ENCODE measurements at regions not wholly inside any gene's neighbourhood (a gene's known extent, or its start where the extent isn't known, plus 50 kb on each side); places are given as distances from the start of the nearest gene placed in this dataset.

DNA sequence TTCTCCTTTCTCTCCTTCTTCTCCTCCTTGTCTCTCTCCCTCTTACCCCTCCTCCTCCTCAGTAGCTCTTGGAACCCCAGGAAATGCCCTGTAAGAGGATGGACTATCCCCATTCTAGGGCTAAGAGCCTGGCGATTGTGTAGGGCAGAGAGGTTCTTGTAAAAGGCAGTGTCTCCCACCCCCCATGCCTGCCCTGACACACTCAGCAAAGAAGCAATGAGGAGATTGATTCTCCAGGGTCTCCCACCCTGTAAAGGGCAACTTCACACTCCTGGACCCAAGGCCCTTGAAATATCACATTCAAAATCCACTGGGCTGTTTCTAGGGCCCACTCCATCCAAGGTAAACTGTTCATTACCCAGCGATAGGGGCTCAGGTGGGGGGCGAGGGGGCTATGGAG is 144.1 kb downstream of the INSIG2 start:
- intact Hi-C loops (cut with DNase I): no loop called here
- Histone ChIP-seq H3K36me3 (no peaks in the 10 kb centered on the region), H3K27me3 (peaks cover 0 to 62% (median 0%) of the 10 kb centered on the region in 4 donors), H3K9me3 (no peaks in the 10 kb centered on the region), H3K4me1 (no peaks in the 10 kb centered on the region), H3K4me3 (no peak overlapping the region), H3K27ac (replicated peaks in 1 of 4) (no peak overlapping the region)
- WGBS: 86% methylated on average over 3 of the region's 3 CpGs
- DNase-seq (ENCODE audit: extremely low spot score): peak; percentile 80
- TF ChIP-seq POLR2AphosphoS5 (IDR thresholded peaks at IDR 0.05) (no peak), POLR2A (IDR thresholded peaks at IDR 0.05; ENCODE audit: low read depth) (no peak), EP300 (IDR thresholded peaks at IDR 0.05) (no peak)
- TF ChIP-seq, protein P1, sequence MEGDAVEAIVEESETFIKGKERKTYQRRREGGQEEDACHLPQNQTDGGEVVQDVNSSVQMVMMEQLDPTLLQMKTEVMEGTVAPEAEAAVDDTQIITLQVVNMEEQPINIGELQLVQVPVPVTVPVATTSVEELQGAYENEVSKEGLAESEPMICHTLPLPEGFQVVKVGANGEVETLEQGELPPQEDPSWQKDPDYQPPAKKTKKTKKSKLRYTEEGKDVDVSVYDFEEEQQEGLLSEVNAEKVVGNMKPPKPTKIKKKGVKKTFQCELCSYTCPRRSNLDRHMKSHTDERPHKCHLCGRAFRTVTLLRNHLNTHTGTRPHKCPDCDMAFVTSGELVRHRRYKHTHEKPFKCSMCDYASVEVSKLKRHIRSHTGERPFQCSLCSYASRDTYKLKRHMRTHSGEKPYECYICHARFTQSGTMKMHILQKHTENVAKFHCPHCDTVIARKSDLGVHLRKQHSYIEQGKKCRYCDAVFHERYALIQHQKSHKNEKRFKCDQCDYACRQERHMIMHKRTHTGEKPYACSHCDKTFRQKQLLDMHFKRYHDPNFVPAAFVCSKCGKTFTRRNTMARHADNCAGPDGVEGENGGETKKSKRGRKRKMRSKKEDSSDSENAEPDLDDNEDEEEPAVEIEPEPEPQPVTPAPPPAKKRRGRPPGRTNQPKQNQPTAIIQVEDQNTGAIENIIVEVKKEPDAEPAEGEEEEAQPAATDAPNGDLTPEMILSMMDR (IDR thresholded peaks at IDR 0.05): no peak

DNA sequence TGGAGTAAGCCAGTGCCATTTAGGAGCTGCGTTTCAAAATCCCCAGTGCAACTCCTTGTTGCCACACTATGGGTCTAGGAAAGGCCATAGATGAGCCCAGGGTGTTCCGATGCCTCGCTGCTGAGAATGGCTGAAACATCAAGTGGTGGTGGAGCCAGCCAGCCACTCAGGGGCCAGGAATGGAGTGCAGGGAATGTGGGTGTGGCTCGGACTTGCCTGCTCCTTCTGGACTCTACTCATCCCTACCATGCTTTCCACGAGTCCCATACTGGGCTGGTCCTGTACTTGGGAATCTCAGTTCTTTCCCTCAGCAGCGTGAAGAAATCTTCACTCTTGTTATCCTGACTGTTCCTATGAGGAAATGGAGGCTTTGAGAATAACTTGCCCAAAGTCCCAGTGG is 143.5 kb downstream of the INSIG2 start:
- DNase-seq (ENCODE audit: extremely low spot score): peak; percentile 68
- peaks cover 0 to 63% (median 0%) of the 10 kb centered on the region in 4 donors for H3K27me3 ChIP-seq
- no peak overlapping the region for H3K27ac ChIP-seq (replicated peaks in 1 of 4)
- intact Hi-C loops (cut with DNase I): no loop called here
- no peaks in the 10 kb centered on the region for H3K36me3 ChIP-seq
- no peaks in the 10 kb centered on the region for H3K4me1 ChIP-seq
- 77% methylated on average over 3 of the region's 6 CpGs for WGBS
- no peaks in the 10 kb centered on the region for H3K9me3 ChIP-seq
- no peak for TF ChIP-seq POLR2AphosphoS5 (IDR thresholded peaks at IDR 0.05)
- no peak for TF ChIP-seq POLR2A (IDR thresholded peaks at IDR 0.05; ENCODE audit: low read depth)
- TF ChIP-seq, protein P1 (IDR thresholded peaks at IDR 0.05): no peak
- no peak for TF ChIP-seq EP300 (IDR thresholded peaks at IDR 0.05)
- H3K4me3 ChIP-seq: no peak overlapping the region

DNA sequence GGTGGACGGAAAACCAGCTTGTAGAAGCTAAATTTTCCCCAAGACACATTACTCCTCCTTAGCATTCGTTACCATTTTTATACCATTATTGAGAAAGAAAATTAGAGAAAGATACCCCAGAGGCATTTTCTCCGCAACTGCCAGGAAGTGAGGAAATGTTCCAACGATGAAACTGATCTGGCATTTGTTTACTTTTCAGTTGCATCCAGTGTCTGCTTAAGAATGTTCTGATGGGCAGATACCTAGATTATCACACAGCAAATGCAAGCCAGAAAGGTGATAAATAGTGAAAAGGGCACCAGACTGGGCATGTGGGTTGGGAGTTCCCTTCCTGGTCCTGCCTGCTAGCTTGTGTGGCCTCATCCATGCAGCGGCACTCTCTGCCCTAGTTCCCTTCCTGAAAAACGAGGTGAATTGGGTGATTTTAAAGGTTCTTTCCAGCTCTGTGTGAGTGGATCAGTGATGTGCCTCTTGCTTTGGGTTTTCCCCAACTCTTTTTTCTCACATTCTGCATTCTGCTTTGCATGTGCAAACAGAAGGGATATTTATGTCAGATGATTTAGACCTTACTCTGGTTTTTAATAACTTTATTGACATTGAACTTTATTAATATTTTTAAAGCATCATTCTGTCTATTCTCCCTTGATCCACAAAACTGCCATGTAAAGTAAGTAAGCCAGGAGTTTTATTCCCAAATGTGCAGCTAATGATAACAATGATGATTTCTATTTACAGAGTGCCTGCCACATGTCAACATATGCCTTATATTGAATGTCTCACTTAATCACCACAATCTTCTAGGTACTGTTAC is 139.6 kb downstream of the INSIG2 start:
- Histone ChIP-seq H3K36me3 (no peaks in the 10 kb centered on the region), H3K4me1 (peaks cover 12 to 18% (median 17%) of the 10 kb centered on the region in 4 donors), H3K4me3 (no peak overlapping the region), H3K27me3 (peaks cover 0 to 83% (median 31%) of the 10 kb centered on the region in 4 donors), H3K27ac (replicated peaks in 1 of 4) (no peak overlapping the region), H3K9me3 (no peaks in the 10 kb centered on the region)
- DNase-seq (ENCODE audit: extremely low spot score): no peak
- no peak for TF ChIP-seq POLR2A (IDR thresholded peaks at IDR 0.05; ENCODE audit: low read depth)
- no peak for TF ChIP-seq POLR2AphosphoS5 (IDR thresholded peaks at IDR 0.05)
- TF ChIP-seq EP300 (IDR thresholded peaks at IDR 0.05): no peak
- TF ChIP-seq, protein P1 (IDR thresholded peaks at IDR 0.05): no peak
- 53% methylated on average over 6 of the region's 6 CpGs for WGBS
- intact Hi-C loops (cut with DNase I): no loop called here

DNA sequence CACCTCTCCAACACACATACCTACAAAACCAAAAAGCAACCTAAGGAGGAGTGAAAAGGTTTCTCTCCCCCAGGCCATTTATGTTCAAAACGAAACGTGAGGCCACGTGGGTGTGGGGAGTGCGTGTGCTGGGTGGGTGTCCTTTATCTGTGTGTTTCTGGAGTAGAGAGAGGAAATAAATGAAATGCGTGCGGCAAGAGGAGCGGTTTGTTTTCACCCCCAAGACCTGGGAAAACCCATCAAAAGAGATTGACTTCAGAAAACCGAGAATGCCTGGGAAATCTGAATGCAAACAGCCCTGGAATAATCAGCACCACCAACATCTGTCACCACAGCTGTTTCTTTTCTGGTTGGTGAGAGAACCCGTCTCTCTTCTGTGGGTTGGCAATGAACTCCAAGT is 137.4 kb downstream of the INSIG2 start:
- Histone ChIP-seq H3K36me3 (no peaks in the 10 kb centered on the region), H3K9me3 (no peaks in the 10 kb centered on the region), H3K4me3 (no peak overlapping the region), H3K27ac (replicated peaks in 1 of 4) (no peak overlapping the region), H3K4me1 (peaks cover 12 to 18% (median 17%) of the 10 kb centered on the region in 4 donors), H3K27me3 (peaks cover 0 to 88% (median 44%) of the 10 kb centered on the region in 4 donors)
- WGBS: 63% methylated on average over 9 of the region's 9 CpGs
- intact Hi-C loops (cut with DNase I): no loop called here
- peak; percentile 77 for DNase-seq (ENCODE audit: extremely low spot score)
- TF ChIP-seq EP300 (IDR thresholded peaks at IDR 0.05): no peak
- TF ChIP-seq, protein P1 (IDR thresholded peaks at IDR 0.05): no peak
- no peak for TF ChIP-seq POLR2A (IDR thresholded peaks at IDR 0.05; ENCODE audit: low read depth)

Measured in esophagus muscularis mucosa (tissue), 4 donors.